CD4-positive, alpha-beta T cell (primary cell): ENCODE measurements at regions not wholly inside any gene's neighbourhood (a gene's known extent, or its start where the extent isn't known, plus 50 kb on each side); places are given as distances from the start of the nearest gene placed in this dataset.

Experiments used
- ATAC-seq: fragments of 200-7000 bp; cut with Tn5 transposase; one replicate; pipeline ENCODE4 v1.10.0; 2022; ENCODE audit warnings: mild to moderate bottlenecking; ENCODE audit not compliant: poor library complexity
- CTCF ChIA-PET: fragments of 350-600 bp; sonication (Branson Sonifier 250); formaldehyde crosslinking; loops from one replicate; lab custom pipeline; 2021; ENCODE audit warnings: antibody characterized with exemption, inconsistent platforms; lab: Charles Lee
- POLR2A ChIA-PET: fragments of 350-600 bp; sonication (Branson Sonifier 250); formaldehyde crosslinking; loops from one replicate; lab custom pipeline; 2021; ENCODE audit warnings: antibody characterized with exemption, inconsistent platforms; lab: Charles Lee
- DNase-seq, 14 experiments: peaks; one replicate each; pipeline ENCODE4 v3.0.0-alpha.2; 2013 to 2020; ENCODE audit warnings: mixed read lengths in 2 of 14
- H3K27ac ChIP-seq, 2 donors: one replicate each; pipeline versions ENCODE4 v1.5.1 to v1.7.0; 2013; ENCODE audit warnings: low read length in 2 of 2, low read depth in 1 of 2, mild to moderate bottlenecking in 1 of 2
- H3K27me3 ChIP-seq, 2 experiments: 1 replicate in 1 of 2; 2 replicates in 1 of 2; pipeline versions ENCODE4 v1.6.1 to v1.7.0; 2013; ENCODE audit warnings: low read length in 2 of 2, control low read depth in 1 of 2, mild to moderate bottlenecking in 1 of 2, moderate library complexity in 1 of 2; ENCODE audit not compliant: insufficient read depth in 2 of 2, control insufficient read depth in 1 of 2
- H3K36me3 ChIP-seq: one replicate; pipeline ENCODE4 v1.6.1; 2013; ENCODE audit warnings: low read length, control low read depth; ENCODE audit not compliant: insufficient read depth
- H3K4me1 ChIP-seq: one replicate; pipeline ENCODE4 v1.6.1; 2013; ENCODE audit warnings: low read length, control low read depth; ENCODE audit not compliant: insufficient read depth
- H3K4me3 ChIP-seq: one replicate; pipeline ENCODE4 v1.5.1; 2013; ENCODE audit warnings: mild to moderate bottlenecking, low read length, moderate library complexity
- H3K9me3 ChIP-seq, 2 experiments: 1 replicate in 1 of 2; 2 replicates in 1 of 2; pipeline versions ENCODE4 v1.6.1 to v1.7.0; 2013; ENCODE audit warnings: low read length in 2 of 2, mild to moderate bottlenecking in 2 of 2, control low read depth in 1 of 2, moderate library complexity in 1 of 2; ENCODE audit not compliant: control insufficient read depth in 1 of 2, insufficient read depth in 1 of 2
- H3K27ac Mint-ChIP-seq: one replicate; pipeline ENCODE4 v1.8.0; 2020; ENCODE audit warnings: mixed read lengths
- H3K27me3 Mint-ChIP-seq: one replicate; pipeline ENCODE4 v1.8.0; 2021; ENCODE audit warnings: mixed read lengths
- H3K36me3 Mint-ChIP-seq: one replicate; pipeline ENCODE4 v1.8.0; 2021; ENCODE audit warnings: low read depth, mixed read lengths
- H3K4me1 Mint-ChIP-seq: one replicate; pipeline ENCODE4 v1.8.0; 2021; ENCODE audit warnings: low read depth, mixed read lengths
- H3K4me3 Mint-ChIP-seq: one replicate; pipeline ENCODE4 v1.8.0; 2020; ENCODE audit warnings: mild to moderate bottlenecking, mixed read lengths
- H3K9me3 Mint-ChIP-seq: one replicate; pipeline ENCODE4 v1.8.0; 2020; ENCODE audit warnings: mixed read lengths
- CTCF ChIP-seq: fragments of 200-600 bp; IDR thresholded peaks from one replicate; pipeline ENCODE4 v1.8.0; 2022; ENCODE audit warnings: antibody characterized with exemption, mild to moderate bottlenecking
- intact Hi-C, 2 experiments: fragments of 100-400 bp; cut with DNase I in 1 of 2; cut with micrococcal nuclease in 1 of 2; formaldehyde crosslinking; loops; one replicate each; pipeline versions ENCODE4 v1.15.1 to v1.9.0; 2023 to 2025; cut with DNase I, micrococcal nuclease

GRCh38 chr1:117290890-117291289 is 76.4 kb upstream of the MAN1A2 start:
- DNase-seq (no peak), ATAC-seq (no peak)
- Histone ChIP-seq H3K4me1 (no peaks in the 10 kb centered on the region), H3K4me3 (no peak overlapping the region), H3K9me3 (no peaks in the 10 kb centered on the region), H3K27ac (no peak overlapping the region), H3K36me3 (no peaks in the 10 kb centered on the region), H3K27me3 (peaks cover 0 to 5% of the 10 kb centered on the region in 2 experiments)
- intact Hi-C loops: no loop called here
- H3K9me3 Mint-ChIP-seq: no peaks in the 10 kb centered on the region
- no peak for TF ChIP-seq CTCF
- no peaks in the 10 kb centered on the region for H3K27me3 Mint-ChIP-seq
- H3K36me3 Mint-ChIP-seq: no peaks in the 10 kb centered on the region
- CTCF ChIA-PET: no interaction called here
- H3K4me1 Mint-ChIP-seq: no peaks in the 10 kb centered on the region
- no peak overlapping the region for H3K4me3 Mint-ChIP-seq
- POLR2A ChIA-PET: no interaction called here
- H3K27ac Mint-ChIP-seq: no peak overlapping the region

GRCh38 chr1:117289316-117289870 is 77.9 kb upstream of the MAN1A2 start:
- CTCF ChIA-PET: no interaction called here
- Mint-ChIP-seq H3K27ac (no peak overlapping the region), H3K36me3 (no peaks in the 10 kb centered on the region), H3K4me1 (no peaks in the 10 kb centered on the region), H3K27me3 (no peaks in the 10 kb centered on the region), H3K9me3 (no peaks in the 10 kb centered on the region), H3K4me3 (no peak overlapping the region)
- POLR2A ChIA-PET: no interaction called here
- Histone ChIP-seq H3K36me3 (no peaks in the 10 kb centered on the region), H3K27ac (no peak overlapping the region), H3K9me3 (no peaks in the 10 kb centered on the region), H3K4me3 (no peak overlapping the region), H3K4me1 (no peaks in the 10 kb centered on the region), H3K27me3 (peaks cover 0 to 5% of the 10 kb centered on the region in 2 experiments)
- ATAC-seq (no peak), DNase-seq (no peak)
- TF ChIP-seq CTCF: no peak
- intact Hi-C loops: no loop called here

- ChIA-PET CTCF (interaction anchor here (0.8 kb wide), 1 partner anchor 9 kb away, joined by 3 read pairs; no protein-coding TSS in a partner anchor), POLR2A (no interaction called here)
- intact Hi-C loops: no loop called here
- no peaks in the 10 kb centered on the region for H3K27me3 Mint-ChIP-seq
- H3K4me3 Mint-ChIP-seq: no peak overlapping the region
- no peak for TF ChIP-seq CTCF
- Histone ChIP-seq H3K9me3 (no peaks in the 10 kb centered on the region), H3K4me3 (no peak overlapping the region), H3K27me3 (peaks cover 0 to 5% of the 10 kb centered on the region in 2 experiments), H3K27ac (no peak overlapping the region), H3K4me1 (no peaks in the 10 kb centered on the region), H3K36me3 (no peaks in the 10 kb centered on the region)
- ATAC-seq (no peak), DNase-seq (no peak)
- H3K27ac Mint-ChIP-seq: no peak overlapping the region
- no peaks in the 10 kb centered on the region for H3K9me3 Mint-ChIP-seq
- no peaks in the 10 kb centered on the region for H3K4me1 Mint-ChIP-seq
- H3K36me3 Mint-ChIP-seq: no peaks in the 10 kb centered on the region
Measured at GRCh38 chr1:117286562-117286961, 75.8 kb upstream of the VTCN1 start.
